ENCODE measurements at regions not wholly inside any gene's neighbourhood (a gene's known extent, or its start where the extent isn't known, plus 50 kb on each side); places are given as distances from the start of the nearest gene placed in this dataset.

DNA sequence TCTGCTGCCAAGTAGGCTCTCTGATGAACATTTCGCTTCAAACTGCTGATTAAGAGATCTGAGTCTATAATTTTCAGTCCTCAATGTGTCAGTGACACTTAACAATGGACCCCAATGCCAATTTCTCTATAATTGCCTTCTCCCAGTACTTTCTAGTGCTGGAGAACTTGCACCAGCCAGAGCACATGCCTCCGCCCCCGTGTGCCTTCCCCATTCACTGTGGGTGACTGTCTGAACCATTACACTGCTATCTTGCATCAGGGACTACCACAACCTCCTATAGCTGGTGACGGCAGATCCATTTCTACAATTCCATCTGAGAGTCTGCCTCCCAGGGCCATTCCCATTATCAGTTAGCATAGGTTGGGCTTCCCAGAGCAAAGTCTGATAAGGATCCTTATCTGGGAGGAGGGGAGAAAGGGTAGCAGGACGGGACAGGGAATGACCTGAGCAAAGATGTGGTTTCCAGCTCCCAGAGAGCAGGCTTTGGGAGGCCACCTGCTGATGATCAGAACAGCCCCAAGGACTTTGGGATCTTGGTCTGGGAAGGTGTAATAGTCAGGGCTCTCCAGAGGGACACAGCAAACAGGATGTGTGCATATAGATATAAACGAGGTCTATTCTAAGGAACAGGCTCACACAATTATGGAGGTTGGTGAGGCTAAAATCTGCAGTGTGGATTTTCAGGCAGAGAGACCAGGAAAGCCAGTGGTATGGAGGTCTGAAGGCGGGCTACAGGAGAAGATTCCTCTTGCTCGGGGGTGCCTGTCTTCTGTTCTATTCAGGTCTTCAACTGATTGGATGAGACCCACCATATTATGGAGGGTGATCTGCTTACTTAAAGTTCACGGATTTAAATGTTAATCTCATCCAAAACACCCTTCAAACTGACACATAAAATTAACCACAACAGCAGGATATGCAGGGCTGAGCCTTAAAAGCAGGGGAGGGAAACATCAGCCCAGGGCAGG is 238.2 kb downstream of the PTPRU start:
- no peak for DNase-seq

DNA sequence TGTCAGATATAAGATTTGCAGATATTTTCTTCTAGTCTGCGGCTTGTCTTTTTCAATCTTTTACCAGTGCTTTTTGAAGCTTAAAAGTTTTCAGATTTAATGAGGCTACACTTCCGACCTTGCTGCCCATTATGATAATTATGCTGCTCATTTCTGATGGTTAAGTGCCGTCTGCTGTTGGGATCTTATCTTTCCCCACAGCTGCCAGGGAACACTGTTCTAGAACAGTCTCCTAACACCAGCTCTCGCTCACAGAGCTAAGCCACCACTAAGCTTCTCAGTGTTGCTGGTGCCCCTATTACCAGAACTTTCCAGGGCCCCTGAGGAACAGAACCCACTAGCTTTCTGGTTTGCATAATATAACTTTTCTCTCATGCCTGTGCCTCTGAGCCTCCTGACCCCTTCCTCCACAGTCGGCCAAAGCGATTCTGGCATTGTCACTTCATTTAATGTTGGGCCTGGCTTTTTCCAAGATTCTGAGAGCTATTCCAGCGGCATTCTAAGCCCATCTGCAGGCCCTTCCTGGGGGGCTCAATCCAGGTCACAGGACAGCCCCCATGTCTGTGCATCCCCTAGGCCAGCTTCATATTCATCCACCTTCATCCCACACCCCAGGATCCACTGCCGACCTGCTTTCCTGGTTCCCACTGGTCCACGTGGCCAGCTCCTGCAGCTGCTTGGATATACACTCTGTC is 237.0 kb downstream of the PTPRU start:
- DNase-seq: no peak

GRCh38 chr1:29471487-29472313 is 235.4 kb downstream of the PTPRU start:
- DNase-seq: no peak

GRCh38 chr1:29470788-29471119 is 234.4 kb downstream of the PTPRU start:
- DNase-seq: no peak

DNA sequence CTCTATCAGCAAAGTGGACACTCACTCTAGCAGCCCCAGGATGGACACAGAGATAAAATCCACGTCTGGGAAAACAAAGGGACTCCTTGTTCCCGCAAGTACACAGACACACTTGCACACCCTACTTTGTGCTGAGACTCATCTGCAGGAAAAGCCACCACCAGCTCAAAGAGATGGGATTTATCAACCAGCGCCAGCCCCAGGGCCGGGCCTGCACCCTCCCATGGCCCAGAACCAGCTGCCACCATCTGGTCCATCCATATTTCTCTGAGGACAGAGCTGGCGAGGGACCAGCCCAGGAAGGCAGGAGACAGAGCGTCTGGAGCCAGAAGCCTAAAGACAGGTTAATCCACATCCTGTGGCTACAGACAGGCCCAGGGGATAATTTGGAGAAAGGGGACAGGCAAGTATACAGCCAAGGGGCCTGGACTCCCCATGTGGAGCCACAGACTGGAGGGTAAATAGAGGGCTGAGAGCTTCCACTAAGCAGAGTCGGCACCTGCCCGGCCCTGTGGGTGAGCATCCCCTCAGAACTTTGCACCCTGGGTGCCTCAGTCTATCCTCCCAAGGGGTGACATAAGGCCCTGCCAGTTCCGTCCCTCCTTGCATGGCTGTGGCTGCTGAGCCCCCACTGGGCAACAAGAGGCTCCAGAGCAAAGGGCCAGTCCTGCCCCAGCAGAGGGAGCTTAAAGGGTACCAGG is 233.9 kb downstream of the PTPRU start:
- DNase-seq: no peak

DNA sequence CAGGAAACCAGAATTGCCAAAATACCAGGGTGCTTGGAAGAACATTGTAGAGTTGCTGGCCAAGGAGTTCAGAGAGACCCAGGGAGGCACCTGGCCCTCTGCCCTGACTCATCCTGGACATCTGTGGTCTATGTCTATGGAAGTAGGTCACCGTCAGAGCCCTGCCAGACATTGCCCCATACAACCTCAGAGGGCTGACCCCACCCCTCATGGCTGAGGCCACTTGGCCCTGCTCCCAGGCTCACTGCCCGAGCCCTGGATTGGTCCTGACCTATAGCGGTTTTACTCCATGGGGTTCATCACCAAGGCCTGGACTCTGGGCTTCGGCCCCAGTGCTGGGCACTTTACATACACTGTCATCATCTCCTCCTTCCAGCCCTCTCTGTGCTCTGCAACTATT is 233.1 kb downstream of the PTPRU start:
- DNase-seq: no peak

GRCh38 chr1:29467989-29468900 is 231.9 kb downstream of the PTPRU start:
- no peak for DNase-seq

- no peak for DNase-seq
These were observed 229.9 kb downstream of the PTPRU start for GRCh38 chr1:29466258-29466657.

GRCh38 chr1:29465755-29466154 is 229.4 kb downstream of the PTPRU start:
- no peak for DNase-seq

DNA sequence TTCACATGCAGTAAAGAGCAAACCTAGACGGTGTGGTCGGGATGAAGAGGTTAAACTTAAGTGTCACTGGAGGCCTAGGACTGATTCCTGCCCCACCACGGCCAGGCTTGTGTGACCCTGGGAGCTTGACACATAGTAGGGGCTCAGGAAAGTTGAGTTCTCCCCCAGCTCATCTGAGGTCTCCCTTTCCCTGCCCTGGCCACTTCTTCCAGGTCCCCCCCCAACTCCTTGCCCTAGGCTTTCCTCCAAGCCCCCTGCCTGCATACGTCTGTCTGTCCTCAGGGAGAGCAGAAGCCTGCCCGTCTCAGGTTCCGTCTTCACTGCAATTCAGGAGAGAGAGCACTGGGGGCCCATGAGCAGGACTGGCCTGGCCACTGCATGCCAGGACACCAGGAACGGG is 225.8 kb downstream of the PTPRU start:
- DNase-seq: no peak

DNA sequence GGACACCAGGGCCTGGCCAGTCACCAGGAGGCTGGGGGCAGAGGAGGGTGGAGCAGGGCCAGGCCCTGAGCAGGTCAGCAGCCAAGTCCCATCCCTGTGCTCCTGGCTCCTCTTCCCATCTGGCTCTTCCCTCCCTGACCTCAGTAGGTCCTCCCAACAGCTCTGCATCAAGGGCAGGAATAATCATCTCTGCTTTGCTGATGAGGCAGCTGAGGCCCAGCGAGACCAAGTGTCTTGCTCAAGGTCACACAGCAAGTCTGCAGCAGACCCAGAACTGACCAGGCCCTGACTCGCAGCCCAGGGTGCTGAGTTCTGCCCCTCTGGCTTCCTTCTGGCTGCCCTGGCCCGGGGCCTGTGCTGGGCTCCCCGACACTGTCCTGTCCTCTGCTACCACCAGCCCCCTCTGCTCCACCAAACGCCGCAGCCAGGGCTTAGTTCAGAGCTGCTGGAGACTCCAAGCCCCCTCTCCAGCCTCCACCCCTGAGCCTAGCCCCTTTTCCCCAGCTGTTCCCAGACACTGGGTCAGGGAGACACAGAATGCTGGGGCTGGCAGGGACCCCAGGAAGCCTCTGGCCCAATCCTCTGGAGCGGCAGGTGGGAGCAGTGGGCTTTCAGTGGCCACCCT is 224.9 kb downstream of the PTPRU start:
- no peak for DNase-seq

DNA sequence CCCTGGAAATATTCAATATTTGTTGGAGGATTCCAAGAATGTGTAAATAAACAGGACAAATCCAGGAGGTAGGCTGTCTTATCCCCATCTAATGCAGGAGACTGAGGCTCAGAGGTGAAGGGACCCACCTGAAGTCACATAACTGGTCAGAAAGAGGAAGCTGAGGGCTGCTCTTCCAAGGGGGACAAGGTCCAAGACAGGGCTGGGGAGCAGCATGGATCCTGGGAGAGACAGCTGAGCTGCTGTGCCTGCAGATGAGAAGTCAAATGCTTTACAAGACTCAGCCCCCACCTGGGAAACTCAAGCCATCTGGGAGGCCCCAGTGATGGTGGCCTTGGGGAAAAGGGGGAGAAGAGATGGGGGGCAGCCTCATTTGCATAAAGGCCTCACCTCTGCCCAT is 224.4 kb downstream of the PTPRU start:
- no peak for DNase-seq

DNA sequence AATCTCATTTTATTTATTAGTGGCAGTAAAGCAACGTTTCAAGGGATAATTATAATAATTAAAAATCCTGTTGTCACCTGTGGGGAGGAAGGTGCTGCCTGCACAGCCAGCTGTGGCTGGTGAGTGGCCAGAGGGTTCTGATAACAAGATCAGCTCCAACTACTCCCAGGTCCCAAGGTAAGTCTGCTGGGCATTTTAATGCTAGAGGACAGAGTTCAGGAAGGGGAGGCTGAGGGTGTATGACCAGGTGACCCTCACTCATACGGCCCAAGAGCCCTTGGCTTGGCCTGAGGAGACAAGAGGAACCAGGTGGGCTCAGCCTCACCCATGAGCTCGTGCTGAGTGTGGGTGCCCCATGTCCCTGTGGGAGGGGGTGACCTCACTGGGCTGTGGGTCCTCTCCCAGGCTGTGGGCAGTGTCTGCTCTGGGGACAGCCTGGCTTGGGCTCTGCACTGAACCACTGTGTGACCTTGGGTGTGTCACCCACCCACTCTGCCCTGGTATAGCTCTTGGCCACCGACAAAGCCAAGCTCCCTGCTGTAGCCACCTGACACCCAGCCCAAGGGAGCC is 223.8 kb downstream of the PTPRU start:
- no peak for DNase-seq

DNA sequence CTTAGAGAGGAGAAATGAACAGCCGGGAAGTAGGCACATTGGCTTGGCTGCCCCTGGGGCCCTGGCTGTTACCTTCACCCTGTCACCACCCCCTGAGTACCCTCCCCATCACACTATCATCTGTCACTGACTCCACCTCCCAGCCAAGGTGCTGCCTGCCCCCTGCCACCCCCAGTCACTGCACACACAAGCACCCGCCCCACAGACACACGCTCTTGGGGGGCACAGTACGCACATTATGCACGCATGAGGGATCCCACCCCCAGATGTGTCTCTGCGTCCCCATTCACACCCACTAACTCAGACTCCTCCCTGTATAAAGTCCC is 223.3 kb downstream of the PTPRU start:
- DNase-seq: no peak

DNA sequence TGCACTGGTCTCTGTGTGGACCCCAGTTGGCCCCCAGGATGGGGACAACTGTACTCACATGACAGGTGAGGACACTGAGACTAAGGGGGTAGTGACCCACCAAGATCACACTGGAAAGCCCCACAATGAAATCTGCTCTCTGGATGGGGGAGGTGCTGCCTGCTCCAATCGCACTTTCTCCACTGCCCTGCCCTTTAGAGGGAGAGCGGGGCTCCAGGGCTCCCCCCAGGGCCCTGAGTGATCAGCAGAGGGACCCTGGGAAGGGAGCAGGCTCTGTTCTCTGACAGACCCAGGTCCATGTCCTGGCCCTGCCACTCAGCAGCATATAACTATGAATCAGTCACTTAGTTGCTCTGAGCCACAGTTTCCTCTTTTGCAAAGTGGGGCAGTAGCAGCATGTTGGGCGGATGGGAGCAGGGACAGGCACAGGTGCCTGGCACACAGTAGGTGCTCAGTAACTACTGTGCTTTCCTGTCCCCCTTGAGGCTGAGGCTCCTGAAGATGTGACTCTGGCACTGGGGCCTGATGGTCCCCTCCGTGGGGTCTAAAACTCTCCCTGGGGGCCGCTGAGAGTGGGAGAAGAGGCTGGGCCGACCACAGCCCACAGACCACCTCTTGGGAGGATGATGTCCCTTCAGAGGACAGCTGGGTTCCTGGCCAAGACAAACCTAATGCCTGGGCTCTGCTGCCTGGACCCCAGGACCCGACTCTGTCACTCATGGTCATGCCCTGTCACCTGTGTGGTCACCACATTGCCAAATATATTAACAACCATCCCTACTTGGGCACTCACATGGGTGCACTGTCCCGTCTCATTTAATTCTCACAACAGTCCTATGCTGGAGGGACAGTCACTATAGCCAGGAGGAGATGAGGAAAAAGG is 222.7 kb downstream of the PTPRU start:
- no peak for DNase-seq

DNA sequence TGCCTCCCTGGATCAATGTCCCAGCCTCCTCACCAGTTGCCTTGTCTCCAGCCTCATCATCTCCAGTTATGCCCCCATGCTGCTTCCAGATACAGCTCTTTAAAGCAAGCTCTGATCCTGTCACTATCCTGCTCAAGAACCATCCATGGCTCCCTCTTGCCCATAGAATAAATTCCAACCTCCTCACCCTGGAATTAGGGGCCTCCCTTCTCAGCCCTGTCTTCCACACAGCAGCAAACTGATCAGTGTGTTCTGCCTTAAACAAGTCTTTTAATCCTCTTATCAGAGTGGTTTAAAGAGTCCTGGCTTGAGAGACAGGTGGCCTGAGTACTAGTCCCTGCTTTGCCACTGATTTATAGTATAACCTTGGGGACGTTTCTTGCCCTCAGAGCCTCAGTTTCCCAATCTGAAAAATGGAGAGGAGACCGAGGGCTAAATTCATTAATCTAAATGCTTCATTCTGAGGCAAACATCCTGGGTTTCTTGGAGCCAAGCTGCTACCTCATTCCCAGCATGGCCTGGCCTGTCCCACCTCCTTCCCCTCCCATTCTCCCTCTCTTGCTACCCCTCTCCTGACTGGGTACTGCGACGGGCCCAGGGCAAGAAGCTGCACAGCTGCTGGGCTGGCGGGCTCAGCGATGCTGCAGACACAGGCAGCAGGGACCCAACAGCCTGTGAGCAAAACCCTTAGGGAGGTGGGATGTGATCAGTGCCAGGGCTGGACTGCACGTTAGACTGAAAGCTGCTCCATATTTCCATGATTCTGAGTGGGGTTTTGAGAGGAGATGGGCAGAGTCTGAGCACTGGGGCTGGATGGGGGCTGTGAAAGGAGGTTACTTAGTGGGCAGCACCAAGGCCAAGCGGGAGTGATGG is 221.4 kb downstream of the PTPRU start:
- DNase-seq: no peak

- no peak for DNase-seq
These were observed 220.5 kb downstream of the PTPRU start for GRCh38 chr1:29456685-29457435.

GRCh38 chr1:29455781-29456180 is 219.5 kb downstream of the PTPRU start:
- no peak for DNase-seq

Measured in CD4-positive, alpha-beta T cell treated with Interleukin-1 beta for 1 hour (primary cell).